CD4-positive, alpha-beta T cell treated with Interleukin-17A for 1 hour (primary cell): ENCODE measurements at regions not wholly inside any gene's neighbourhood (a gene's known extent, or its start where the extent isn't known, plus 50 kb on each side); places are given as distances from the start of the nearest gene placed in this dataset.
"Not testable (repeated sequence)": the region's sequence is repeated elsewhere in the genome, so short reads cannot be mapped to it uniquely, and the experiment has no call there.

ENCODE experiments used
- DNase-seq: peaks from one replicate; pipeline ENCODE4 v3.0.0-alpha.2; 2020

GRCh38 chrX:45527834-45528233 is 327.2 kb upstream of the DIPK2B start:
- no peak for DNase-seq

- DNase-seq = no peak
These were observed 324.1 kb upstream of the DIPK2B start for GRCh38 chrX:45524805-45525204.

- no peak for DNase-seq
These were observed 323.6 kb upstream of the DIPK2B start for GRCh38 chrX:45524296-45524695.

- no peak for DNase-seq
These were observed 317.9 kb upstream of the DIPK2B start for GRCh38 chrX:45518552-45518951.

GRCh38 chrX:45517090-45517973 is 316.7 kb upstream of the DIPK2B start:
- DNase-seq = no peak

GRCh38 chrX:45515262-45516215 is 314.9 kb upstream of the DIPK2B start:
- DNase-seq = peak; percentile 57

GRCh38 chrX:45513042-45513441 is 312.4 kb upstream of the DIPK2B start:
- DNase-seq = no peak

- no peak for DNase-seq
These were observed 307.8 kb upstream of the DIPK2B start for GRCh38 chrX:45508454-45508853.

GRCh38 chrX:45506149-45506730 is 305.6 kb upstream of the DIPK2B start:
- no peak for DNase-seq

- no peak for DNase-seq
These were observed 304.5 kb upstream of the DIPK2B start for GRCh38 chrX:45505214-45505613.

- DNase-seq = not testable (repeated sequence)
These were observed 303.2 kb upstream of the DIPK2B start for GRCh38 chrX:45503787-45504362.

GRCh38 chrX:45502396-45502795 is 301.7 kb upstream of the DIPK2B start:
- no peak for DNase-seq

- DNase-seq = no peak
These were observed 296.6 kb upstream of the DIPK2B start for GRCh38 chrX:45497290-45497689.

- no peak for DNase-seq
These were observed 285.0 kb upstream of the DIPK2B start for GRCh38 chrX:45485719-45486118.

- no peak for DNase-seq
These were observed 279.3 kb upstream of the DIPK2B start for GRCh38 chrX:45479835-45480422.

- no peak for DNase-seq
These were observed 278.6 kb upstream of the DIPK2B start for GRCh38 chrX:45479196-45479834.

- no peak for DNase-seq
These were observed 272.3 kb upstream of the DIPK2B start for GRCh38 chrX:45472968-45473367.

GRCh38 chrX:45467537-45467936 is 266.9 kb upstream of the DIPK2B start:
- DNase-seq = not testable (repeated sequence)

GRCh38 chrX:45455732-45456131 is 255.1 kb upstream of the DIPK2B start:
- DNase-seq = not testable (repeated sequence)

GRCh38 chrX:45454290-45454689 is 253.6 kb upstream of the DIPK2B start:
- no peak for DNase-seq

GRCh38 chrX:45449982-45450381 is 249.3 kb upstream of the DIPK2B start:
- DNase-seq = no peak

- DNase-seq = no peak
These were observed 247.3 kb upstream of the DIPK2B start for GRCh38 chrX:45447995-45448394.
